Mucosa of descending colon (tissue), 3 donors: ENCODE measurements at regions not wholly inside any gene's neighbourhood (a gene's known extent, or its start where the extent isn't known, plus 50 kb on each side); places are given as distances from the start of the nearest gene placed in this dataset.
A peak's percentile ranks its signal among the peaks of the same experiment; 100 is the strongest.

ENCODE experiments used
- ATAC-seq: fragments of 200-7000 bp; cut with Tn5 transposase; one replicate; pipeline ENCODE4 v1.9.1; 2020; ENCODE audit warnings: mild to moderate bottlenecking, moderate library complexity
- DNase-seq, 3 donors: peaks; one replicate each; pipeline ENCODE4 v3.0.0-alpha.2; 2020
- H3K36me3 ChIP-seq: fragments of 200-600 bp; one replicate; pipeline ENCODE4 v1.8.0; 2021; ENCODE audit warnings: low read depth, mild to moderate bottlenecking
- H3K4me1 ChIP-seq: fragments of 200-600 bp; one replicate; pipeline ENCODE4 v1.8.0; 2021; ENCODE audit warnings: low read depth, mild to moderate bottlenecking
- H3K4me3 ChIP-seq: fragments of 200-600 bp; one replicate; pipeline ENCODE4 v1.8.0; 2021; ENCODE audit warnings: mild to moderate bottlenecking
- H3K9me3 ChIP-seq: fragments of 200-600 bp; one replicate; pipeline ENCODE4 v1.8.0; 2021; ENCODE audit warnings: mild to moderate bottlenecking
- intact Hi-C, 2 donors: fragments of 100-400 bp; cut with DNase I in 1 of 2; cut with micrococcal nuclease in 1 of 2; formaldehyde crosslinking; loops; one replicate each; pipeline versions ENCODE4 v1.11.0 to v1.11.1; 2022; cut with DNase I, micrococcal nuclease
- TF ChIP-seq, protein P1 (sequence below): fragments of 200-600 bp; IDR thresholded peaks from one replicate; pipeline ENCODE4 v1.8.0; 2022; ENCODE audit warnings: antibody characterized with exemption, mild to moderate bottlenecking
- donor health status: DM: no; HTN: no; CAD: no; lungs with moderate emphysema.
- donor health status: DM: no; HTN: no; CAD: no.
- donor health status: DM: no; HTN: yes; CAD: no.

DNA sequence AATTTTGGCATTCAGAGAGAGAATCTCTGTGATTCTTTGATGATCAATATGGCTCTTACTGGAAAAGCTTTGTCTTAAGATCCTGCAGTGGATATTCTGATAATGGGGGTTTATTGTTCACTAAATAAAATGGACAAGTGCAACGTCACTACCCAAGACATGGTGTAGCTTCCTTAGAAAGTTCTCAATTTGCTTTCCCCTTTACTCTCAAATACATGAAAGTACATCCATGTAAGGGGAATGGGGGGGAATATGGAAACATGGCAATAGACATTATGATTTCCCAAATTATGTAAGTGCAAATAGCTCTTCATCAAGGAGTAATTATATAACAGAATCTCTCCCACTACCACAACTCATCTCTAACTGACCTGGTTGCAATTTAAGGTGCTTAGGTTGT lies 126.3 kb upstream of the DPYD start:
- peaks cover 5% of the 10 kb centered on the region for H3K4me1 ChIP-seq
- no peak for DNase-seq
- intact Hi-C loops = no loop called here
- no peak overlapping the region for H3K4me3 ChIP-seq
- no peak for ATAC-seq
- no peaks in the 10 kb centered on the region for H3K9me3 ChIP-seq
- H3K36me3 ChIP-seq = no peaks in the 10 kb centered on the region
- TF ChIP-seq, protein P1, sequence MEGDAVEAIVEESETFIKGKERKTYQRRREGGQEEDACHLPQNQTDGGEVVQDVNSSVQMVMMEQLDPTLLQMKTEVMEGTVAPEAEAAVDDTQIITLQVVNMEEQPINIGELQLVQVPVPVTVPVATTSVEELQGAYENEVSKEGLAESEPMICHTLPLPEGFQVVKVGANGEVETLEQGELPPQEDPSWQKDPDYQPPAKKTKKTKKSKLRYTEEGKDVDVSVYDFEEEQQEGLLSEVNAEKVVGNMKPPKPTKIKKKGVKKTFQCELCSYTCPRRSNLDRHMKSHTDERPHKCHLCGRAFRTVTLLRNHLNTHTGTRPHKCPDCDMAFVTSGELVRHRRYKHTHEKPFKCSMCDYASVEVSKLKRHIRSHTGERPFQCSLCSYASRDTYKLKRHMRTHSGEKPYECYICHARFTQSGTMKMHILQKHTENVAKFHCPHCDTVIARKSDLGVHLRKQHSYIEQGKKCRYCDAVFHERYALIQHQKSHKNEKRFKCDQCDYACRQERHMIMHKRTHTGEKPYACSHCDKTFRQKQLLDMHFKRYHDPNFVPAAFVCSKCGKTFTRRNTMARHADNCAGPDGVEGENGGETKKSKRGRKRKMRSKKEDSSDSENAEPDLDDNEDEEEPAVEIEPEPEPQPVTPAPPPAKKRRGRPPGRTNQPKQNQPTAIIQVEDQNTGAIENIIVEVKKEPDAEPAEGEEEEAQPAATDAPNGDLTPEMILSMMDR = no peak

DNA sequence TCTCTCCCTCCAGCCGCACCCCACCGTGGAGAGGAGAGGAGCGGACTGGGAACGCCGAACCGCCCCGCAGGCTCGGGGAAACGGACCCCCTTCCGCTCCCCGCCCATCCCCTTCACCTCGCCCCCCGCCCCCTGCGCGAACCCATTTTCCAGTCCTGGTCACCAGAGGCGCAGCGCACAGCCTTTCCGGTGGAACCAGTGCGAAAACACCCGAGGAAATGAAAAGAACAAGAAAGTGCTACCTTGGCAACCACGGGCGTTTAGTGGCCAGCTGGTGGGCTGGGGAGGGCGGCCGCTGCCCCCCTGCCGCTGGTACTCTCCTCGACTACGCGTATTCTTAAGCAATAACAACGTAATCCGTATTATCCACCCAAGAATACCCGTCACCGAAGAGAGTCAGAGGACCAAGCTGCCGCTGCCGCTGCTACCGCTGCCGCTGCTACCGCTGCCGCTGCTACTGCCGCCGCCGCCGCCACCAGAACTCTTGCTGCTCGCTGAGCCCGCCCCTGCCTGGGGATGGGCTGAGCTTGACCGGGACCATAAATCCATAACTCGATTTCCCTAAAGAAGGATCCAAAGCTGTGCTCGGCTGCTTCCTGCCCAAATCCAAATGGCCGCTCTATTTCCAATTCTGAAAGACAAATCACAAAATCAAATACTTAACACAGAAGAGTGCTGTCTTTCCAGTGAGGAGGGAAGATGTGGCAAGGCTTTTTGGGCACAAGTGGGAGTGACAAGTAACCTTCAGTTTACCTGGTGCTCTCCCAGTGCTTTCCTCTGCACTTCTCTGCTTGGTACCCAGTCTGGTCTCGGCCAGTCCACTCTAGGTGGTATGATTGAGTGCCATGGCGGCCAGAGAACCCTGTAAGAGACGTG lies 125.2 kb upstream of the DPYD start:
- DNase-seq = peak in 1 of 3 donors; percentile 34
- no peaks in the 10 kb centered on the region for H3K9me3 ChIP-seq
- TF ChIP-seq, protein P1 = no peak
- ATAC-seq = peak; percentile 23
- H3K36me3 ChIP-seq = no peaks in the 10 kb centered on the region
- intact Hi-C loops = no loop called here
- H3K4me1 ChIP-seq = peaks cover 5% of the 10 kb centered on the region
- no peak overlapping the region for H3K4me3 ChIP-seq

DNA sequence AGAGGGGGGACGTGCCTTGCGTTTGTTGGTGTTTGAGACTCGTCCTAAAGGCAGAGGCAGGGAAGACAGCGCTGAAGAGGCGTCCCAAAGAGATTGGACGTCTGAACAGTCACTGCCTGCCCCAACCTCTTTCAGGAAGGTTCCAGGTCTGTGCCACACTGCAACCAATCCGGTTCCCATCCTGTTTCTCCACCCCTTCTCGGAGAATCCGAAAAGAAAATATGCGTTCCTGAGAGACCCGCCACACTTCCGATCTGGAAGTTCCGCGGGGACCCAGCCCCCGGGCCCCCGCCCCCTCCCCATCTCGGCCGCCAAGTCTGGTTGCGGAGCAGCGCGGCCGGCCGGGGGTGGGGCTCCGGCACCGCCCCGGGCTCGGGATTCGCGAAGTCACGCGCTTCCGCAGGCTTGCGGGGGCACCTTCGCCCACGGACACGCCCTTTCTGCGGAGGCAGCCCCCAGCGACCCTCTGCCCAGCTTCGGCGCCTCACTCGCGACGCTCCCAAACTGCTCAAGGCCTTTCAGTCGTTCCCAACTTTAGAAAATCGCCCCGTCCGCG lies 124.5 kb upstream of the DPYD start:
- intact Hi-C loops = no loop called here
- Histone ChIP-seq H3K4me1 (peaks cover 5% of the 10 kb centered on the region), H3K9me3 (no peaks in the 10 kb centered on the region), H3K4me3 (no peak overlapping the region), H3K36me3 (no peaks in the 10 kb centered on the region)
- peak in 1 of 3 donors; percentile 39 for DNase-seq
- TF ChIP-seq, protein P1 = no peak
- ATAC-seq = no peak

DNA sequence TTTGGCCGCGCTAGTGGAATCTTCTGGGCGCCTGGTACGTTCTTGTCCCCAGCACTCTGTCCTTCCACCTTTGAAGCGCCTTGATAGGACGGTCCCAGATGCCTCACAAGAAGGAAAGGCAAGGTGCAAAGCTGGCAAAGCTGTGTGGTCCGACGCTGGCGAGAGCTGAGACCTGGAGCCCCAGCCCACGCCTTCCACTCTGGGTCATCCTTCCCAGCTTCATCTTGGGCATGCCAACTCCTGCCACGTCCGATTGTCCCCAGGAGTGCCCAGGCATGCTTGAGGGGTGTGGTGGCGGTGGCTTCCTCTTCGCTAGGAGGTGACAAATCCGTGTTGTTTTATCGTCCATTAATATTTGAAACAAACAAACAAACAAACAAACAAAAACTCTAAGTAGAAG lies 123.9 kb upstream of the DPYD start:
- Histone ChIP-seq H3K36me3 (no peaks in the 10 kb centered on the region), H3K4me1 (peaks cover 5% of the 10 kb centered on the region), H3K4me3 (no peak overlapping the region), H3K9me3 (no peaks in the 10 kb centered on the region)
- ATAC-seq (no peak), DNase-seq (no peak)
- intact Hi-C loops = no loop called here
- TF ChIP-seq, protein P1 = no peak

DNA sequence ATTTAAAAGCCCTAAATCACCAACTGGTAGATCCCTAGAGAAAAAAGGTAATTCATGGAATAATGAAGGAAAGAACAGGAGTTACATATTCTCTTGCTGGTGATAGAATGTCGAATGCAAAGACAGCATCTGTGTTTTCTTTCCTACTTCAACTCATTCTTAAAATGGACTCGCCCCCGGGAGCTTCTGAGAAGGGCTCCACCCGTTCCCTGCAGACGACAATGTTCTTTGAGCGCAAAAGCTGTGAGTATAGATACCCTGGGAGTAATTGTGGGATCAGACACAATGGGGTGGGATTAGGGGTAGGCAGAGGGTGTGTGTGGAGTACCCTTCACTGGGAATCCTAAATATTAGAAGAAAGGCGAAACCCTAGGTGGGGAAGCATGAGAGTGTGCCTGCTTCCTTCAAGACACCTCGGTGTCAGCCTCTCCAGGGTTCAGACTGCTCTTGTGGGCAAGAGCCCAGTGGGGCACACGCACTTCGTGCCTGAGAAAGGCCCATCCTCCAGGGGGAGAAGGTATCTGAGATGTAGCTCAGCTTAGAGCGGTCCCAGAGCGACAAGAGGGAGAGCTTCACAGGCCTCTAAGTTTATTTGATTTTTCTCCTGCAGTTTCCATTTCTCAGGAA lies 123.3 kb upstream of the DPYD start:
- TF ChIP-seq, protein P1 = no peak
- intact Hi-C loops = no loop called here
- DNase-seq (no peak), ATAC-seq (no peak)
- Histone ChIP-seq H3K36me3 (no peaks in the 10 kb centered on the region), H3K4me3 (no peak overlapping the region), H3K4me1 (peaks cover 5% of the 10 kb centered on the region), H3K9me3 (no peaks in the 10 kb centered on the region)
